ENCODE measurements at regions not wholly inside any gene's neighbourhood (a gene's known extent, or its start where the extent isn't known, plus 50 kb on each side); places are given as distances from the start of the nearest gene placed in this dataset.

DNA sequence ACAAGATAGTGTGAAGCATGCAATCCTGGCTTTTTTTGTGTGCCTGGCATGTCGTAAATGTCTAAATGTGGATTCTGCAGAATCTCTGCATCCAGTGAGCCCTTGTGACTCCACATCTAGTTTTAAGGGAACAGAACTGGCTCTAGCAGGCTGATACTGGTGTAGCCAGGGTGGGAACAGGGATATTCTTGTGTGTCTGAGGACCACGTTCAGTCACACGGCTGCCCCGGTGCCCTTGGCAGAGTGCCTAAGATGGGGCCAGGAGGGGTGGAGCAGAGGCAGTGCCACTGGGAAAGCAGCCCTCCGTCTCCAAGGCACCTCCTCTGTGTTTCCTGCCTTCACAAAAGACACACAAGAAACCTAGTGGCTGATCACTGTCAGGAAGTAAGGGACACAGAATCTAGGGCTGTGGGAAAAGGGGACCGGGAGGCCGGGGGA, 91.5 kb upstream of the PARD3B start:
- TF ChIP-seq EZH2 (IDR thresholded peaks at IDR 0.05) (no peak), POLR2AphosphoS5 (IDR thresholded peaks at IDR 0.05; ENCODE audit: borderline replicate concordance, low read depth, low read length) (no peak)
